ENCODE measurements at regions not wholly inside any gene's neighbourhood (a gene's known extent, or its start where the extent isn't known, plus 50 kb on each side); places are given as distances from the start of the nearest gene placed in this dataset.
"Not testable (repeated sequence)": the region's sequence is repeated elsewhere in the genome, so short reads cannot be mapped to it uniquely, and the experiment has no call there.

GRCh38 chr7:153537271-153537670 lies 514.9 kb upstream of the DPP6 start:
- H3K9me3 ChIP-seq (ENCODE audit: control insufficient read depth in 1 of 2, low read length in 2 of 2), result no peaks in the 10 kb centered on the region
- no peak overlapping the region for H3K4me3 ChIP-seq (ENCODE audit: low read depth in 1 of 2, low read length in 2 of 2)
- no peak overlapping the region for H3K27ac ChIP-seq (ENCODE audit: low read length)
- H3K36me3 ChIP-seq (ENCODE audit: control insufficient read depth in 1 of 2, insufficient read depth in 2 of 2, low read length in 2 of 2), result no peaks in the 10 kb centered on the region
- H3K4me1 ChIP-seq (ENCODE audit: control insufficient read depth in 1 of 2, insufficient read depth in 2 of 2, low read length in 2 of 2), result no peaks in the 10 kb centered on the region
- no peaks in the 10 kb centered on the region for H3K27me3 ChIP-seq (ENCODE audit: low read depth, low read length)

GRCh38 chr7:153541903-153542302 lies 510.3 kb upstream of the DPP6 start:
- Histone ChIP-seq H3K4me3 (ENCODE audit: low read depth in 1 of 2, low read length in 2 of 2) (no peak overlapping the region), H3K27ac (ENCODE audit: low read length) (no peak overlapping the region), H3K4me1 (ENCODE audit: control insufficient read depth in 1 of 2, insufficient read depth in 2 of 2, low read length in 2 of 2) (no peaks in the 10 kb centered on the region)

GRCh38 chr7:153543232-153543631 lies 509.0 kb upstream of the DPP6 start:
- no peaks in the 10 kb centered on the region for H3K4me1 ChIP-seq (ENCODE audit: control insufficient read depth in 1 of 2, insufficient read depth in 2 of 2, low read length in 2 of 2)
- H3K27me3 ChIP-seq (ENCODE audit: low read depth, low read length), result no peaks in the 10 kb centered on the region
- H3K4me3 ChIP-seq (ENCODE audit: low read depth in 1 of 2, low read length in 2 of 2), result no peak overlapping the region

More at GRCh38 chr7:153541903-153542302, 510.3 kb upstream of the DPP6 start:
- H3K9me3 ChIP-seq (ENCODE audit: control insufficient read depth in 1 of 2, low read length in 2 of 2), result no peaks in the 10 kb centered on the region
- no peaks in the 10 kb centered on the region for H3K27me3 ChIP-seq (ENCODE audit: low read depth, low read length)
- no peaks in the 10 kb centered on the region for H3K36me3 ChIP-seq (ENCODE audit: control insufficient read depth in 1 of 2, insufficient read depth in 2 of 2, low read length in 2 of 2)

GRCh38 chr7:153550173-153550572 lies 502.0 kb upstream of the DPP6 start:
- Histone ChIP-seq H3K4me1 (ENCODE audit: control insufficient read depth in 1 of 2, insufficient read depth in 2 of 2, low read length in 2 of 2) (peaks cover 0 to 4% of the 10 kb centered on the region in 2 donors), H3K36me3 (ENCODE audit: control insufficient read depth in 1 of 2, insufficient read depth in 2 of 2, low read length in 2 of 2) (no peaks in the 10 kb centered on the region), H3K4me3 (ENCODE audit: low read depth in 1 of 2, low read length in 2 of 2) (no peak overlapping the region), H3K27me3 (ENCODE audit: low read depth, low read length) (no peaks in the 10 kb centered on the region), H3K9me3 (ENCODE audit: control insufficient read depth in 1 of 2, low read length in 2 of 2) (no peaks in the 10 kb centered on the region), H3K27ac (ENCODE audit: low read length) (no peak overlapping the region)

More at GRCh38 chr7:153543232-153543631, 509.0 kb upstream of the DPP6 start:
- H3K27ac ChIP-seq (ENCODE audit: low read length), result no peak overlapping the region
- H3K36me3 ChIP-seq (ENCODE audit: control insufficient read depth in 1 of 2, insufficient read depth in 2 of 2, low read length in 2 of 2), result no peaks in the 10 kb centered on the region
- no peaks in the 10 kb centered on the region for H3K9me3 ChIP-seq (ENCODE audit: control insufficient read depth in 1 of 2, low read length in 2 of 2)

GRCh38 chr7:153564391-153564790 lies 487.8 kb upstream of the DPP6 start:
- no peaks in the 10 kb centered on the region for H3K36me3 ChIP-seq (ENCODE audit: control insufficient read depth in 1 of 2, insufficient read depth in 2 of 2, low read length in 2 of 2)
- H3K27ac ChIP-seq (ENCODE audit: low read length), result no peak overlapping the region
- no peak overlapping the region for H3K4me3 ChIP-seq (ENCODE audit: low read depth in 1 of 2, low read length in 2 of 2)
- peaks cover 0 to 11% of the 10 kb centered on the region in 2 donors for H3K4me1 ChIP-seq (ENCODE audit: control insufficient read depth in 1 of 2, insufficient read depth in 2 of 2, low read length in 2 of 2)
- no peaks in the 10 kb centered on the region for H3K27me3 ChIP-seq (ENCODE audit: low read depth, low read length)
- H3K9me3 ChIP-seq (ENCODE audit: control insufficient read depth in 1 of 2, low read length in 2 of 2), result no peaks in the 10 kb centered on the region

- no peak overlapping the region for H3K27ac ChIP-seq (ENCODE audit: low read length)
- H3K36me3 ChIP-seq (ENCODE audit: control insufficient read depth in 1 of 2, insufficient read depth in 2 of 2, low read length in 2 of 2), result no peaks in the 10 kb centered on the region
- H3K4me3 ChIP-seq (ENCODE audit: low read depth in 1 of 2, low read length in 2 of 2), result no peak overlapping the region
- H3K9me3 ChIP-seq (ENCODE audit: control insufficient read depth in 1 of 2, low read length in 2 of 2), result peaks cover 0 to 4% of the 10 kb centered on the region in 2 donors
- peaks cover 0 to 11% of the 10 kb centered on the region in 2 donors for H3K4me1 ChIP-seq (ENCODE audit: control insufficient read depth in 1 of 2, insufficient read depth in 2 of 2, low read length in 2 of 2)
- no peaks in the 10 kb centered on the region for H3K27me3 ChIP-seq (ENCODE audit: low read depth, low read length)
Observed at GRCh38 chr7:153566324-153566723, 485.9 kb upstream of the DPP6 start.

GRCh38 chr7:153567426-153567825 lies 484.8 kb upstream of the DPP6 start:
- Histone ChIP-seq H3K9me3 (ENCODE audit: control insufficient read depth in 1 of 2, low read length in 2 of 2) (peaks cover 0 to 4% of the 10 kb centered on the region in 2 donors), H3K36me3 (ENCODE audit: control insufficient read depth in 1 of 2, insufficient read depth in 2 of 2, low read length in 2 of 2) (no peaks in the 10 kb centered on the region), H3K4me1 (ENCODE audit: control insufficient read depth in 1 of 2, insufficient read depth in 2 of 2, low read length in 2 of 2) (peaks cover 0 to 11% of the 10 kb centered on the region in 2 donors), H3K27ac (ENCODE audit: low read length) (no peak overlapping the region), H3K4me3 (ENCODE audit: low read depth in 1 of 2, low read length in 2 of 2) (no peak overlapping the region), H3K27me3 (ENCODE audit: low read depth, low read length) (no peaks in the 10 kb centered on the region)

GRCh38 chr7:153569520-153569919 lies 482.7 kb upstream of the DPP6 start:
- H3K4me3 ChIP-seq (ENCODE audit: low read depth in 1 of 2, low read length in 2 of 2); H3K9me3 ChIP-seq (ENCODE audit: control insufficient read depth in 1 of 2, low read length in 2 of 2); H3K27ac ChIP-seq (ENCODE audit: low read length); H3K36me3 ChIP-seq (ENCODE audit: control insufficient read depth in 1 of 2, insufficient read depth in 2 of 2, low read length in 2 of 2); H3K27me3 ChIP-seq (ENCODE audit: low read depth, low read length): not testable (repeated sequence)
- peaks cover 0 to 11% of the 10 kb centered on the region in 2 donors for H3K4me1 ChIP-seq (ENCODE audit: control insufficient read depth in 1 of 2, insufficient read depth in 2 of 2, low read length in 2 of 2)

- Histone ChIP-seq H3K36me3 (ENCODE audit: control insufficient read depth in 1 of 2, insufficient read depth in 2 of 2, low read length in 2 of 2) (no peaks in the 10 kb centered on the region), H3K4me3 (ENCODE audit: low read depth in 1 of 2, low read length in 2 of 2) (no peak overlapping the region), H3K27me3 (ENCODE audit: low read depth, low read length) (no peaks in the 10 kb centered on the region)
Observed at GRCh38 chr7:153576096-153576495, 476.1 kb upstream of the DPP6 start.

GRCh38 chr7:153581419-153581818 lies 470.8 kb upstream of the DPP6 start:
- Histone ChIP-seq H3K4me1 (ENCODE audit: control insufficient read depth in 1 of 2, insufficient read depth in 2 of 2, low read length in 2 of 2) (no peaks in the 10 kb centered on the region), H3K27me3 (ENCODE audit: low read depth, low read length) (no peaks in the 10 kb centered on the region), H3K27ac (ENCODE audit: low read length) (no peak overlapping the region), H3K4me3 (ENCODE audit: low read depth in 1 of 2, low read length in 2 of 2) (no peak overlapping the region), H3K9me3 (ENCODE audit: control insufficient read depth in 1 of 2, low read length in 2 of 2) (peaks cover 0 to 3% of the 10 kb centered on the region in 2 donors), H3K36me3 (ENCODE audit: control insufficient read depth in 1 of 2, insufficient read depth in 2 of 2, low read length in 2 of 2) (no peaks in the 10 kb centered on the region)

More at GRCh38 chr7:153576096-153576495, 476.1 kb upstream of the DPP6 start:
- H3K9me3 ChIP-seq (ENCODE audit: control insufficient read depth in 1 of 2, low read length in 2 of 2), result peaks cover 0 to 7% of the 10 kb centered on the region in 2 donors
- no peak overlapping the region for H3K27ac ChIP-seq (ENCODE audit: low read length)
- H3K4me1 ChIP-seq (ENCODE audit: control insufficient read depth in 1 of 2, insufficient read depth in 2 of 2, low read length in 2 of 2), result no peaks in the 10 kb centered on the region

GRCh38 chr7:153584132-153584531 lies 468.1 kb upstream of the DPP6 start:
- Histone ChIP-seq H3K27ac (ENCODE audit: low read length) (no peak overlapping the region), H3K36me3 (ENCODE audit: control insufficient read depth in 1 of 2, insufficient read depth in 2 of 2, low read length in 2 of 2) (no peaks in the 10 kb centered on the region), H3K9me3 (ENCODE audit: control insufficient read depth in 1 of 2, low read length in 2 of 2) (no peaks in the 10 kb centered on the region), H3K4me3 (ENCODE audit: low read depth in 1 of 2, low read length in 2 of 2) (no peak overlapping the region), H3K4me1 (ENCODE audit: control insufficient read depth in 1 of 2, insufficient read depth in 2 of 2, low read length in 2 of 2) (no peaks in the 10 kb centered on the region), H3K27me3 (ENCODE audit: low read depth, low read length) (no peaks in the 10 kb centered on the region)

- no peaks in the 10 kb centered on the region for H3K9me3 ChIP-seq (ENCODE audit: control insufficient read depth in 1 of 2, low read length in 2 of 2)
- no peaks in the 10 kb centered on the region for H3K36me3 ChIP-seq (ENCODE audit: control insufficient read depth in 1 of 2, insufficient read depth in 2 of 2, low read length in 2 of 2)
- no peaks in the 10 kb centered on the region for H3K27me3 ChIP-seq (ENCODE audit: low read depth, low read length)
- H3K27ac ChIP-seq (ENCODE audit: low read length), result no peak overlapping the region
- no peak overlapping the region for H3K4me3 ChIP-seq (ENCODE audit: low read depth in 1 of 2, low read length in 2 of 2)
- H3K4me1 ChIP-seq (ENCODE audit: control insufficient read depth in 1 of 2, insufficient read depth in 2 of 2, low read length in 2 of 2), result no peaks in the 10 kb centered on the region
Observed at GRCh38 chr7:153588586-153588985, 463.6 kb upstream of the DPP6 start.

Data from muscle layer of duodenum (tissue), 2 donors.